Fibroblast of mammary gland (primary cell): ENCODE measurements at regions not wholly inside any gene's neighbourhood (a gene's known extent, or its start where the extent isn't known, plus 50 kb on each side); places are given as distances from the start of the nearest gene placed in this dataset.

Experiments
- DNase-seq: peaks from one replicate; pipeline ENCODE4 v3.0.0-alpha.2; 2010; ENCODE audit warnings: low read depth
- H3K4me3 ChIP-seq: 2 replicates; pipeline ENCODE4 v1.5.1; 2011; ENCODE audit warnings: low read depth, mild to moderate bottlenecking, low read length, moderate library complexity; ENCODE audit not compliant: control insufficient read depth
- TF ChIP-seq, protein P1 (sequence below): conservative IDR thresholded peaks from 2 replicates; pipeline ENCODE4 v1.5.1; 2011; ENCODE audit warnings: low read depth, low read length, inconsistent platforms; ENCODE audit not compliant: control insufficient read depth, insufficient read depth

DNA sequence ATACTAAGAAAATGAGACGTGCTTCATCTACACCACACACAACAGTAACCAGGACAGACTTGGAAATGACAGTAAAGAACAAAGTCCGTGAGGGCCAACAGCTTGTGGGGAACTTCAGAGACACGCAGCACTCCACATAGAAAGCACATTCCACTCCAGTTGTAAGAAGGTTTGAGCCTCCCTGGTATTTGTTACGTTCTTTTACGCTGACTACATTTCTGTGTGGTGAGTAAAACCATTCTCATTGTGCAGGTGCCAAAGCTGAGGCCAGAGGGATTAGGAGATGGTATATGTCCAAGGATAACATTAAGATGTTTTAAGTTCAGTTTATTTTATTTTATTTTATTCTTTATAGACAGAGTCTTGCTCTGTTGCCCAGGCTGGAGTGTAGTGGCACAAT is 1189.9 kb downstream of the UQCRFS1 start:
- TF ChIP-seq, protein P1, sequence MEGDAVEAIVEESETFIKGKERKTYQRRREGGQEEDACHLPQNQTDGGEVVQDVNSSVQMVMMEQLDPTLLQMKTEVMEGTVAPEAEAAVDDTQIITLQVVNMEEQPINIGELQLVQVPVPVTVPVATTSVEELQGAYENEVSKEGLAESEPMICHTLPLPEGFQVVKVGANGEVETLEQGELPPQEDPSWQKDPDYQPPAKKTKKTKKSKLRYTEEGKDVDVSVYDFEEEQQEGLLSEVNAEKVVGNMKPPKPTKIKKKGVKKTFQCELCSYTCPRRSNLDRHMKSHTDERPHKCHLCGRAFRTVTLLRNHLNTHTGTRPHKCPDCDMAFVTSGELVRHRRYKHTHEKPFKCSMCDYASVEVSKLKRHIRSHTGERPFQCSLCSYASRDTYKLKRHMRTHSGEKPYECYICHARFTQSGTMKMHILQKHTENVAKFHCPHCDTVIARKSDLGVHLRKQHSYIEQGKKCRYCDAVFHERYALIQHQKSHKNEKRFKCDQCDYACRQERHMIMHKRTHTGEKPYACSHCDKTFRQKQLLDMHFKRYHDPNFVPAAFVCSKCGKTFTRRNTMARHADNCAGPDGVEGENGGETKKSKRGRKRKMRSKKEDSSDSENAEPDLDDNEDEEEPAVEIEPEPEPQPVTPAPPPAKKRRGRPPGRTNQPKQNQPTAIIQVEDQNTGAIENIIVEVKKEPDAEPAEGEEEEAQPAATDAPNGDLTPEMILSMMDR: no peak
- no peak overlapping the region for H3K4me3 ChIP-seq
- peak; percentile 1 for DNase-seq

DNA sequence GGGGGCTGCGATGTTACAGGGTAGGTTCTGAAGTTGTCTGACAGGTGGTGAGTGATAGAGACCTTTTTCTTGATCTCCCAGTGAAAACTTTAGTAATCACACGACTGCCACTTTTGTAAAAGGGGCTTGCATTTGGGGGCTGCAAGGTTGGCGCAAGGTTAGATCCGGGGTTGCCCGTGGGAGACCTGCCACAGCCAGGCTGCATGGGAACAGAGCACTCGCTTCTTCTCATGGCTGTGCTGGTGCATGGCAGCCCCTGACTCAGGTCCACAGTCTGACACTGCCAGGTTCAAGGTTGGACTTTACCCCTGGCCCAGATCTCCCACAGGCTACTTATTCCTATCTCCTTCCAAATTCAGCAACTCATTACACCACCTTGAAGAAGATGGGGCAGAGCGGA is 1190.4 kb downstream of the UQCRFS1 start:
- H3K4me3 ChIP-seq: no peak overlapping the region
- DNase-seq: no peak
- TF ChIP-seq, protein P1: no peak

DNA sequence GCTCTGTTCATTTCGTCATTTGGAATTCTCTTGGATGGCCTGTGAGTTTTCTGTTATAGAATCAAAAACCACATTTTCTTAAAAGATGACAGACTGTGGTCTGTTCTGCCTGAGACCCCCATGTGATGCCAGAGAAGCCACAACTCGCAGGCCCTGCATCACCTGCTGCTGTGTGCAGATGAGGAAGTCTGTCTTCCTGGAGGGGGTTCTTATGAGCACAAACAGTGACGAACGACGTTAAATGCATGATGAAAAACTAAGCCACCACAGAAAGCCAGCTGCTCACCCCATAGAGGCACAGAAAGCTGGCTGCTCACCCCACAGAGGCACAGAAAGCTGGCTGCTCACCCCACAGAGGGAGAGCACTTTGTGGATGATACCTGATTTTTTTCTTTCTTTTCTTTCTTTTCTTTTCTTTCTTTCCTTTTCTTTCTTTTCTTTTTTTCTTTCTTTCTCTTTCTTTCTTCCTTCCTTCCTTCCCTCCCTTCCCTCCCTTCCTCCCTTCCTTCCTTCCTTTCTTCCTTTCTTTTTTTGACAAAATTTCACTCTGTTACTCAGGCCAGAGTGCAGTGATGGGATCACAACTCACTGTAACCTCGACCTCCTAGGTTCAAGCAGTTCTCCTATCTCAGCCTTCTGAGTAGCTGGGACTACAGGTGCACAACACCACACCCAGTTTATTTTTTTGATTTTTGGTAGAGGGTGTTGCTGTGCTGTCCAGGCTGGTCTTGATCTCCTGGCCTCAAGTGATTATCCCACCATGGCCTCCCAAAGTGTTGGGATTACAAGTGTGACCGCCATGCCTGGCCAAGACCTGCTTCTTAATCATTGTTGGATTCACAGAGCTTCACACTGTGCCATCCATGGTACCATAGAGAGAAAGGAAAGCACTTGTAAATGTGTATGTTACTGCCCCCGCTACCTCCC is 1191.4 kb downstream of the UQCRFS1 start:
- TF ChIP-seq, protein P1: no peak
- H3K4me3 ChIP-seq: no peak overlapping the region
- no peak for DNase-seq

DNA sequence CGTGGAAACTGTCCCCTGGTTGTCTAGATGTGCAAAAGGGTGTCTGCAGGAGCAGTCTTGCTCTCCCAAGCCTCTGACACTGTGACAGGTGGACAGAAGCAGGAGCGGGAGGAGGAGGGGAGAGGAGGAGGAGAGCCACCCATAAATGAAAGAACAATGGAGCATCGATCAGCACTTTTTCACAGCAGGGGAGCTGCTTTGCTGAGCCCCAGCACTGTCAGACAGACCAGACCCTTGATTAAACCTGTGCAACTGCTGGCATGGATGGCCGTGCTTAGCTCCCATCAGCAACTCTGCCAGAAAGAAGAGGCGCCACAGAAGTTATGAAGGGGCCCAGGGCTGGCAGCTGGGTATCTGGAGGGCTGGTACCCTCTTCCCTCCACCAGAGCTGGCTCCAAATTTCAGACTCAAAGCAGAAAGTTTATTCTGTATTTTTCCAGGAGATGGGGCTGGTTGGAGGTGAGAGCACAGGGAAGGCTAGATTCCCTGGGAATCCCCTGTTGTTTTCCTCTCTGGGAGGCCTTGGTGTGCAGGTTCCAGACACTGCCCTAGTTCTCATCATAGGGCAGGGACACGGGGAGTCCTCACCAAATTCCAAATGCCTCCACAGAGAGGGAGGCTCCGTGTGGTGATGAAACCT is 1192.2 kb downstream of the UQCRFS1 start:
- DNase-seq: no peak

DNA sequence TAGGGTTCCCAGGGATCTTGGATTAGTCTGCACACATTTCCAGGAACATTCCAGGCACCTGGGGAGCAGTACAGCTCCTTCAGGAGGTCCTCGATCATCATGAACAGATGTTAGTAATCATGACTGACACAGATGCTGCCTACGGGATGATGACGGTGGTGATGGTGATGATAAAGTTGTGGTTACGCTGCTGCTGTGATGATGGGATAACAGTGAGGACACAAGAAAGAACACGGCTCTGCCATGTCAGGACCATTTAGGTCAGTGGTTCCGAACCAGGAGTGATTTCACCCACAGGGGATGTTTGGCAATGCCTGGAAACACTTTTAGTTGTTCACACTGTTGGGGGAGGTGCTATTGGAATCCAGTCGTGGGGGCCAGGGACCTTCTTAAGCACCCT is 1193.0 kb downstream of the UQCRFS1 start:
- H3K4me3 ChIP-seq: no peak overlapping the region
- no peak for DNase-seq
- TF ChIP-seq, protein P1: no peak

More for the DNA sequence above, 1192.2 kb downstream of the UQCRFS1 start:
- H3K4me3 ChIP-seq: no peak overlapping the region
- TF ChIP-seq, protein P1: no peak

DNA sequence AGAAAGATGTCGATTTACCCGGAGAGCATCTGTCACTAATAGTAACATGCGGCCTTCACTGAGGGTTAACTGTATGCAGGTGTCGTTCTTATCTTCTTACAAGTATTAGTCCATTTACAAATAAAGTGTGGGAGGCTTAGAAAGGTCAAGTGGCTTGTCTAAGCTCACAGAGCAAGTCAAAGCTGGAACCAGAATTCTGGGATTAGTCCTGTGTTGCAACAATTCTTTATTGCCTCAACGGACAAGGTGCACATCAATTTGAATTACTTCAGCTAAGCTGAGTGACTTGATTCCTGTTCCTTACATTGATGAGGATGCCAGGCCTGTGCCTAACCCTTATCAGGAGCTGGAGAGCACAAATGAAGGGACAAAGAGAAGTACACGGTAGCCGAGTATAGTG is 1193.6 kb downstream of the UQCRFS1 start:
- DNase-seq: no peak
- TF ChIP-seq, protein P1: no peak
- H3K4me3 ChIP-seq: no peak overlapping the region
